ENCODE measurements at regions not wholly inside any gene's neighbourhood (a gene's known extent, or its start where the extent isn't known, plus 50 kb on each side); places are given as distances from the start of the nearest gene placed in this dataset.
A peak's percentile ranks its signal among the peaks of the same experiment; 100 is the strongest.
"Not testable (repeated sequence)": the region's sequence is repeated elsewhere in the genome, so short reads cannot be mapped to it uniquely, and the experiment has no call there.

- DNase-seq (ENCODE audit: low read depth) = no peak
Observed at GRCh38 chr13:68944272-68944671, 1163.4 kb upstream of the ATXN8OS start.

- DNase-seq (ENCODE audit: low read depth) = no peak
Observed at GRCh38 chr13:68940049-68940448, 1167.6 kb upstream of the ATXN8OS start.

GRCh38 chr13:68938639-68939038 is 1169.0 kb upstream of the ATXN8OS start:
- no peak for DNase-seq (ENCODE audit: low read depth)

- DNase-seq (ENCODE audit: low read depth) = no peak
Observed at GRCh38 chr13:68929075-68929745, 1178.4 kb upstream of the ATXN8OS start.

GRCh38 chr13:68927387-68928026 is 1180.1 kb upstream of the ATXN8OS start:
- no peak for DNase-seq (ENCODE audit: low read depth)

- no peak for DNase-seq (ENCODE audit: low read depth)
Observed at GRCh38 chr13:68923995-68924394, 1183.6 kb upstream of the ATXN8OS start.

GRCh38 chr13:68908879-68909278 is 1198.7 kb upstream of the ATXN8OS start:
- no peak for DNase-seq (ENCODE audit: low read depth)

GRCh38 chr13:68905186-68905585 is 1202.4 kb upstream of the ATXN8OS start:
- DNase-seq (ENCODE audit: low read depth) = no peak

GRCh38 chr13:68897331-68897928 is 1210.2 kb upstream of the ATXN8OS start:
- DNase-seq (ENCODE audit: low read depth) = no peak

GRCh38 chr13:68895696-68896095 is 1211.9 kb upstream of the ATXN8OS start:
- DNase-seq (ENCODE audit: low read depth) = no peak

GRCh38 chr13:68893721-68894120 is 1213.9 kb upstream of the ATXN8OS start:
- DNase-seq (ENCODE audit: low read depth) = not testable (repeated sequence)

GRCh38 chr13:68892596-68892995 is 1215.0 kb upstream of the ATXN8OS start:
- DNase-seq (ENCODE audit: low read depth) = not testable (repeated sequence)

- not testable (repeated sequence) for DNase-seq (ENCODE audit: low read depth)
Observed at GRCh38 chr13:68890101-68890500, 1217.5 kb upstream of the ATXN8OS start.

GRCh38 chr13:68888832-68889231 is 1218.8 kb upstream of the ATXN8OS start:
- no peak for DNase-seq (ENCODE audit: low read depth)

- no peak for DNase-seq (ENCODE audit: low read depth)
Observed at GRCh38 chr13:68872338-68872737, 1235.3 kb upstream of the ATXN8OS start.

GRCh38 chr13:68851026-68851425 is 1256.6 kb upstream of the ATXN8OS start:
- no peak for DNase-seq (ENCODE audit: low read depth)

GRCh38 chr13:68850160-68850559 is 1257.5 kb upstream of the ATXN8OS start:
- no peak for DNase-seq (ENCODE audit: low read depth)

- no peak for DNase-seq (ENCODE audit: low read depth)
Observed at GRCh38 chr13:68846663-68847062, 1261.0 kb upstream of the ATXN8OS start.

GRCh38 chr13:68834375-68834774 is 1273.3 kb upstream of the ATXN8OS start:
- no peak for DNase-seq (ENCODE audit: low read depth)

GRCh38 chr13:68816715-68817114 is 1290.9 kb upstream of the ATXN8OS start:
- DNase-seq (ENCODE audit: low read depth) = no peak

- DNase-seq (ENCODE audit: low read depth) = no peak
Observed at GRCh38 chr13:68813180-68813796, 1294.3 kb upstream of the ATXN8OS start.

GRCh38 chr13:68810660-68811059 is 1297.0 kb upstream of the ATXN8OS start:
- DNase-seq (ENCODE audit: low read depth) = no peak

- DNase-seq (ENCODE audit: low read depth) = peak; percentile 31
Observed at GRCh38 chr13:68808456-68808855, 1299.2 kb upstream of the ATXN8OS start.

Data from HS-5 (cell line).